Esophagus (tissue), 2 donors: ENCODE measurements at regions not wholly inside any gene's neighbourhood (a gene's known extent, or its start where the extent isn't known, plus 50 kb on each side); places are given as distances from the start of the nearest gene placed in this dataset.
"Not testable (repeated sequence)": the region's sequence is repeated elsewhere in the genome, so short reads cannot be mapped to it uniquely, and the experiment has no call there.

ENCODE experiments used
- H3K27ac ChIP-seq, 2 donors: one replicate each; pipeline ENCODE4 v1.5.1; 2013; ENCODE audit warnings: low read depth in 2 of 2, mild to moderate bottlenecking in 2 of 2, inconsistent platforms in 1 of 2, low read length in 1 of 2, moderate library complexity in 1 of 2
- H3K27me3 ChIP-seq, 2 donors: one replicate each; pipeline ENCODE4 v1.6.1; 2013; ENCODE audit warnings: low read length in 2 of 2, control low read depth in 1 of 2, mild to moderate bottlenecking in 1 of 2; ENCODE audit not compliant: insufficient read depth in 2 of 2, control insufficient read depth in 1 of 2
- H3K36me3 ChIP-seq, 2 donors: one replicate each; pipeline ENCODE4 v1.6.1; 2013; ENCODE audit warnings: low read length in 1 of 2; ENCODE audit not compliant: control insufficient read depth in 2 of 2, insufficient read depth in 2 of 2
- H3K4me1 ChIP-seq, 2 donors: one replicate each; pipeline ENCODE4 v1.6.1; 2013; ENCODE audit warnings: low read length in 1 of 2; ENCODE audit not compliant: control insufficient read depth in 2 of 2, insufficient read depth in 2 of 2
- H3K4me3 ChIP-seq, 2 donors: one replicate each; pipeline ENCODE4 v1.5.1; 2013; ENCODE audit warnings: low read length in 2 of 2, mild to moderate bottlenecking in 2 of 2, low read depth in 1 of 2, moderate library complexity in 1 of 2
- H3K9me3 ChIP-seq, 2 donors: one replicate each; pipeline ENCODE4 v1.6.1; 2013; ENCODE audit warnings: mild to moderate bottlenecking in 2 of 2, low read depth in 1 of 2, low read length in 1 of 2, moderate library complexity in 1 of 2; ENCODE audit not compliant: control insufficient read depth in 2 of 2, insufficient read depth in 1 of 2
- WGBS, 2 donors: extraction: QIAGEN DNeasy Blood & Tissue Kit; methylation state at CpG; one replicate each; pipeline ENCODE4 v1.1.7; 2013; 5-methylcytosine and 5-hydroxymethylcytosine counted together
- donor health status: healthy with polysubstance abuse.
- donor health status: Bipolar disorder and iron deficiency.

GRCh38 chr3:94821241-94821640, 758.4 kb downstream of the NSUN3 start:
- H3K4me1 ChIP-seq, result no peaks in the 10 kb centered on the region
- no peak overlapping the region for H3K27ac ChIP-seq
- H3K27me3 ChIP-seq, result no peaks in the 10 kb centered on the region
- 39 to 42% methylated on average over 1 of the region's 1 CpG for WGBS, 2 donors
- no peaks in the 10 kb centered on the region for H3K36me3 ChIP-seq
- no peak overlapping the region for H3K4me3 ChIP-seq
- H3K9me3 ChIP-seq, result no peaks in the 10 kb centered on the region

- H3K36me3 ChIP-seq, result no peaks in the 10 kb centered on the region
- no peaks in the 10 kb centered on the region for H3K9me3 ChIP-seq
- H3K4me3 ChIP-seq, result no peak overlapping the region
- WGBS, 2 donors, result 56% methylated on average over 2 of the region's 2 CpGs
- H3K27ac ChIP-seq, result no peak overlapping the region
- H3K27me3 ChIP-seq, result no peaks in the 10 kb centered on the region
- H3K4me1 ChIP-seq, result no peaks in the 10 kb centered on the region
Observed at GRCh38 chr3:94822298-94822697, 759.4 kb downstream of the NSUN3 start.

DNA sequence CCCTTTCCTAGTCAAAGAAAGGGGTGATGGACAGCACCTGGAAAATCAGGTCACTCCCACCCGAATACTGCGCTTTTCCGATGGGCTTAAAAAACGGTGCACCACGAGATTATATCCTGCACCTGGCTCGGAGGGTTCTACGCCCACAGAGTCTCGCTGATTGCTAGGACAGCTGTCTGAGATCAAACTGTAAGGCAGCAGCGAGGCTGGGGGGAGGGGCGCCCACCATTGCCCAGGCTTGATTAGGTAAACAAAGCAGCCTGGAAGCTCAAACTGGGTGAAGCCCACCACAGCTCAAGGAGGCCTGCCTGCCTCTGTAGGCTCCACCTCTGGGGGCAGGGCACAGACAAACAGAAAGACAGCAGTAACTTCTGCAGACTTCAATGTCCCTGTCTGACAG, 783.4 kb downstream of the NSUN3 start:
- H3K4me1 ChIP-seq, H3K4me3 ChIP-seq, H3K27me3 ChIP-seq, H3K9me3 ChIP-seq, H3K27ac ChIP-seq, H3K36me3 ChIP-seq: not testable (repeated sequence)
- WGBS, 2 donors, result 86 to 88% methylated on average over 10 of the region's 10 CpGs

GRCh38 chr3:94862703-94863102, 799.8 kb downstream of the NSUN3 start:
- Histone ChIP-seq H3K4me1 (no peaks in the 10 kb centered on the region), H3K27me3 (no peaks in the 10 kb centered on the region), H3K36me3 (no peaks in the 10 kb centered on the region), H3K4me3 (no peak overlapping the region), H3K27ac (no peak overlapping the region), H3K9me3 (peaks cover 6 to 9% of the 10 kb centered on the region in 2 donors)
- 45 to 73% methylated on average over 3 of the region's 3 CpGs for WGBS, 2 donors

DNA sequence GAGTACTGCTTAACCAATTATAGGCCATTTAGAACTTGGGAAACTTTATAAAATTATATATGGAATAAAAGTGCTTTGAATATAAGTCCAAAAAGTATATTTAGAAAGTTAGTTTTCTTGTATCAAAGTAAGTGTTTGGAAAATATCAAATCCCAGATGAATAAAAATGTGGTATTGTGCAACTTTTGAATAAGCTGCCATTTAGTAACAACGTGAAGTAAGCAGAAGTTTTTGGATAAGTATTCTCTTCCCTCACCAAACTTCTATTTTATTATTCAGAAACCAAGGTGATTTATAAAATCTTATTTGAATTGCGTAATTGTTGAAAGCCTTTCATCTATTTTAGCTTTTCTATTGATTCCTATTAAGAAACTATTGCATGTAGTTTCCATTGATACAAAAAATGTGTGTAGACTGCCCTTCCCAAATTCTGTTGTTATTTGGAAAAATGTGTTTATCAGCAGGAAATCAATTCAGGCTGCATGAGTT, 806.2 kb downstream of the NSUN3 start:
- Histone ChIP-seq H3K4me1 (no peaks in the 10 kb centered on the region), H3K36me3 (no peaks in the 10 kb centered on the region), H3K9me3 (peaks cover 7% of the 10 kb centered on the region in 2 donors), H3K27me3 (no peaks in the 10 kb centered on the region), H3K4me3 (no peak overlapping the region), H3K27ac (no peak overlapping the region)
- WGBS, 2 donors, result 43 to 55% methylated on average over 2 of the region's 2 CpGs

GRCh38 chr3:94873751-94874150, 810.9 kb downstream of the NSUN3 start:
- Histone ChIP-seq H3K27me3 (no peaks in the 10 kb centered on the region), H3K4me1 (no peaks in the 10 kb centered on the region), H3K27ac (no peak overlapping the region), H3K4me3 (no peak overlapping the region), H3K9me3 (peaks cover 4 to 9% of the 10 kb centered on the region in 2 donors), H3K36me3 (no peaks in the 10 kb centered on the region)
- 95 to 97% methylated on average over 10 of the region's 10 CpGs for WGBS, 2 donors

- WGBS, 2 donors, result 88% methylated on average over 1 of the region's 1 CpG
Observed at GRCh38 chr3:94875149-94875548, 812.3 kb downstream of the NSUN3 start.

GRCh38 chr3:94887065-94887464, 824.2 kb downstream of the NSUN3 start:
- Histone ChIP-seq H3K27me3 (no peaks in the 10 kb centered on the region), H3K4me1 (no peaks in the 10 kb centered on the region), H3K27ac (no peak overlapping the region), H3K4me3 (no peak overlapping the region), H3K36me3 (no peaks in the 10 kb centered on the region), H3K9me3 (peaks cover 0 to 2% of the 10 kb centered on the region in 2 donors)
- WGBS, 2 donors, result 60% methylated on average over 3 of the region's 3 CpGs

More at GRCh38 chr3:94875149-94875548, 812.3 kb downstream of the NSUN3 start:
- no peaks in the 10 kb centered on the region for H3K4me1 ChIP-seq
- no peaks in the 10 kb centered on the region for H3K27me3 ChIP-seq
- H3K27ac ChIP-seq, result no peak overlapping the region
- peaks cover 4 to 9% of the 10 kb centered on the region in 2 donors for H3K9me3 ChIP-seq
- no peaks in the 10 kb centered on the region for H3K36me3 ChIP-seq
- no peak overlapping the region for H3K4me3 ChIP-seq

DNA sequence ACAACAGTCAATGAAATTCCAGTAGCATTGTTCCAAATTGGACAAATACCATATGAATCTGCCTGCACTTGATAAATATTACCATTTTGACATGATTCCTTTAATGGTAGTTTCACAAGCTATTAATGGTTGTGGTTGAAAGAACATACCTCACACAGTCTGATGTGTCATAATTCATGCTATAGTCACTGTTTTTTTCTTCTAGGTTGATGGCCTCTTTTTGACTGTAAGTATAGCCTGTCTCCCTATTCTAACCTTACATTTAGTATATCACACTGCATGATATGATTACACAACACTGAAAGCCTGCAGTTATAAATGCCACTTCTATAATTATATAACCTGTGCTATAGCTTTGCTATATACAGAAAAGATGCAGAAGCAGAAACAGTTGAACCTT, 834.1 kb downstream of the NSUN3 start:
- no peak overlapping the region for H3K27ac ChIP-seq
- H3K27me3 ChIP-seq, result no peaks in the 10 kb centered on the region
- no peaks in the 10 kb centered on the region for H3K9me3 ChIP-seq

GRCh38 chr3:94904156-94904674, 841.4 kb downstream of the NSUN3 start:
- Histone ChIP-seq H3K36me3 (no peaks in the 10 kb centered on the region), H3K9me3 (no peaks in the 10 kb centered on the region), H3K4me1 (no peaks in the 10 kb centered on the region), H3K27ac (no peak overlapping the region), H3K4me3 (no peak overlapping the region), H3K27me3 (no peaks in the 10 kb centered on the region)
- WGBS, 2 donors, result 73 to 79% methylated on average over 2 of the region's 2 CpGs

More for the DNA sequence above, 834.1 kb downstream of the NSUN3 start:
- H3K4me3 ChIP-seq, result no peak overlapping the region
- no peaks in the 10 kb centered on the region for H3K4me1 ChIP-seq
- no peaks in the 10 kb centered on the region for H3K36me3 ChIP-seq
